ENCODE measurements at regions not wholly inside any gene's neighbourhood (a gene's known extent, or its start where the extent isn't known, plus 50 kb on each side); places are given as distances from the start of the nearest gene placed in this dataset.

DNA sequence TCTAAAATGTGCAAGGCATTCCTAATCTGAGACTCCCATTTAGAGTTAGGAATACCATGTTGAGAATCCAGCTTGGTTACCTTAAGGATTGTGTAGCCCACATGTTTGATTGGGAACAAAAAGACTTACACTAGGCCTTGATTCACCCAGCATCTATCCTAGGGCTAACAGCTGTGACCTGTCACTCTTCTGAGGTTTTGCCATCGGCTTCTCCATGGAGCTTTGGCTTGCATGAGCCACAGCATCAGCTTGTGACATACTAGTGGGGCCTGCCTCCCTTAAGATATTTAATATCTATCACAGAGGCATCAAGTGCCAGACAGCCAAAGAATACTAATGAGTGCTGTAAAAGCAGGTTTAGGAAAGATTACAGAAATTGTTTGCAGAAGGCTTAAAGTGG is 241.3 kb upstream of the UBE2E3 start:
- no peak for TF ChIP-seq POLR2A (IDR thresholded peaks at IDR 0.05)
- TF ChIP-seq, protein P1, sequence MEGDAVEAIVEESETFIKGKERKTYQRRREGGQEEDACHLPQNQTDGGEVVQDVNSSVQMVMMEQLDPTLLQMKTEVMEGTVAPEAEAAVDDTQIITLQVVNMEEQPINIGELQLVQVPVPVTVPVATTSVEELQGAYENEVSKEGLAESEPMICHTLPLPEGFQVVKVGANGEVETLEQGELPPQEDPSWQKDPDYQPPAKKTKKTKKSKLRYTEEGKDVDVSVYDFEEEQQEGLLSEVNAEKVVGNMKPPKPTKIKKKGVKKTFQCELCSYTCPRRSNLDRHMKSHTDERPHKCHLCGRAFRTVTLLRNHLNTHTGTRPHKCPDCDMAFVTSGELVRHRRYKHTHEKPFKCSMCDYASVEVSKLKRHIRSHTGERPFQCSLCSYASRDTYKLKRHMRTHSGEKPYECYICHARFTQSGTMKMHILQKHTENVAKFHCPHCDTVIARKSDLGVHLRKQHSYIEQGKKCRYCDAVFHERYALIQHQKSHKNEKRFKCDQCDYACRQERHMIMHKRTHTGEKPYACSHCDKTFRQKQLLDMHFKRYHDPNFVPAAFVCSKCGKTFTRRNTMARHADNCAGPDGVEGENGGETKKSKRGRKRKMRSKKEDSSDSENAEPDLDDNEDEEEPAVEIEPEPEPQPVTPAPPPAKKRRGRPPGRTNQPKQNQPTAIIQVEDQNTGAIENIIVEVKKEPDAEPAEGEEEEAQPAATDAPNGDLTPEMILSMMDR (IDR thresholded peaks at IDR 0.05), result no peak
